Keratinocyte (primary cell): ENCODE measurements at regions not wholly inside any gene's neighbourhood (a gene's known extent, or its start where the extent isn't known, plus 50 kb on each side); places are given as distances from the start of the nearest gene placed in this dataset.

ENCODE experiments used
- EZH2 ChIP-seq: IDR thresholded peaks from one replicate; pipeline ENCODE4 v1.6.1; 2012; ENCODE audit warnings: inconsistent platforms, mild to moderate bottlenecking, low read length, moderate library complexity
- TF ChIP-seq, protein P1 (sequence below), 3 experiments: IDR thresholded peaks in 1 of 3; conservative IDR thresholded peaks in 1 of 3; optimal IDR thresholded peaks in 1 of 3; 2 replicates in 2 of 3; 3 replicates in 1 of 3; pipeline versions ENCODE3 to v1.5.1; 2011; ENCODE audit warnings: low read length in 3 of 3, mild to moderate bottlenecking in 3 of 3, moderate library complexity in 2 of 3, control low read depth in 1 of 3, inconsistent platforms in 1 of 3; ENCODE audit not compliant: insufficient read depth in 2 of 3; ENCODE audit errors: extremely low read depth in 1 of 3

DNA sequence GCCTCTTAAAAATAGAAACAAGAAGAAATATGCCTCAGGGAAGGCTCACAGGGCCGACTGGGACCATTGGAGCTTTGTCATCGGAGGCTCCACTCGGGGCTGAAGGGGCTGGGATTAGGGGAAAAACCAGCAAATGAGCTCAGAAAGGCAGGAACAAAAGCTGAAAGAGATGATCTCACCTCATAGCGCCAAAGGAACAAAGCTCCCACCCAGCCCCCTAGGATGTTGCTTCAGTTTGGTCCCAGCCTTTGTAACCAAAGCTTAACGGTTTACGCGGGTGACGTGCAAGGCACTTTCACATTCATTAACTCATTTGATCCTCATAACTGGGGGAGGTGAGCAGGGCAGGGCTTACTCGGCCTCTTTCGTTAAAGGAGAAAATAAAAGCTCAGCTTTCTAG, 168.5 kb upstream of the DYNLRB2 start:
- TF ChIP-seq, protein P1, sequence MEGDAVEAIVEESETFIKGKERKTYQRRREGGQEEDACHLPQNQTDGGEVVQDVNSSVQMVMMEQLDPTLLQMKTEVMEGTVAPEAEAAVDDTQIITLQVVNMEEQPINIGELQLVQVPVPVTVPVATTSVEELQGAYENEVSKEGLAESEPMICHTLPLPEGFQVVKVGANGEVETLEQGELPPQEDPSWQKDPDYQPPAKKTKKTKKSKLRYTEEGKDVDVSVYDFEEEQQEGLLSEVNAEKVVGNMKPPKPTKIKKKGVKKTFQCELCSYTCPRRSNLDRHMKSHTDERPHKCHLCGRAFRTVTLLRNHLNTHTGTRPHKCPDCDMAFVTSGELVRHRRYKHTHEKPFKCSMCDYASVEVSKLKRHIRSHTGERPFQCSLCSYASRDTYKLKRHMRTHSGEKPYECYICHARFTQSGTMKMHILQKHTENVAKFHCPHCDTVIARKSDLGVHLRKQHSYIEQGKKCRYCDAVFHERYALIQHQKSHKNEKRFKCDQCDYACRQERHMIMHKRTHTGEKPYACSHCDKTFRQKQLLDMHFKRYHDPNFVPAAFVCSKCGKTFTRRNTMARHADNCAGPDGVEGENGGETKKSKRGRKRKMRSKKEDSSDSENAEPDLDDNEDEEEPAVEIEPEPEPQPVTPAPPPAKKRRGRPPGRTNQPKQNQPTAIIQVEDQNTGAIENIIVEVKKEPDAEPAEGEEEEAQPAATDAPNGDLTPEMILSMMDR (optimal IDR thresholded peaks at IDR 0.05 in 1 of 3, IDR thresholded peaks at IDR 0.05 in 1 of 3, conservative IDR thresholded peaks at IDR 0.05 in 1 of 3; ENCODE audit: extremely low read depth in 1 of 3, insufficient read depth in 2 of 3, low read length in 3 of 3): no peak
- TF ChIP-seq EZH2: no peak
